GM12865 (cell line): ENCODE measurements at regions not wholly inside any gene's neighbourhood (a gene's known extent, or its start where the extent isn't known, plus 50 kb on each side); places are given as distances from the start of the nearest gene placed in this dataset.

Experiments used
- DNase-seq: peaks from one replicate; pipeline ENCODE4 v3.0.0; 2010; ENCODE audit warnings: low read depth
- H3K4me3 ChIP-seq: 2 replicates; pipeline ENCODE4 v1.5.1; 2011; ENCODE audit warnings: mild to moderate bottlenecking, low read depth, low read length, control low read depth
- TF ChIP-seq, protein P1 (sequence below): IDR thresholded peaks from 2 replicates; pipeline ENCODE4 v1.5.1; 2011; ENCODE audit warnings: low read length, control low read depth, low read depth, inconsistent platforms; ENCODE audit not compliant: insufficient read depth; ENCODE audit errors: missing control alignments

GRCh38 chr6:40817369-40817768 is 221.7 kb downstream of the UNC5CL start:
- DNase-seq, result no peak
- TF ChIP-seq, protein P1, sequence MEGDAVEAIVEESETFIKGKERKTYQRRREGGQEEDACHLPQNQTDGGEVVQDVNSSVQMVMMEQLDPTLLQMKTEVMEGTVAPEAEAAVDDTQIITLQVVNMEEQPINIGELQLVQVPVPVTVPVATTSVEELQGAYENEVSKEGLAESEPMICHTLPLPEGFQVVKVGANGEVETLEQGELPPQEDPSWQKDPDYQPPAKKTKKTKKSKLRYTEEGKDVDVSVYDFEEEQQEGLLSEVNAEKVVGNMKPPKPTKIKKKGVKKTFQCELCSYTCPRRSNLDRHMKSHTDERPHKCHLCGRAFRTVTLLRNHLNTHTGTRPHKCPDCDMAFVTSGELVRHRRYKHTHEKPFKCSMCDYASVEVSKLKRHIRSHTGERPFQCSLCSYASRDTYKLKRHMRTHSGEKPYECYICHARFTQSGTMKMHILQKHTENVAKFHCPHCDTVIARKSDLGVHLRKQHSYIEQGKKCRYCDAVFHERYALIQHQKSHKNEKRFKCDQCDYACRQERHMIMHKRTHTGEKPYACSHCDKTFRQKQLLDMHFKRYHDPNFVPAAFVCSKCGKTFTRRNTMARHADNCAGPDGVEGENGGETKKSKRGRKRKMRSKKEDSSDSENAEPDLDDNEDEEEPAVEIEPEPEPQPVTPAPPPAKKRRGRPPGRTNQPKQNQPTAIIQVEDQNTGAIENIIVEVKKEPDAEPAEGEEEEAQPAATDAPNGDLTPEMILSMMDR, result no peak
- no peak overlapping the region for H3K4me3 ChIP-seq

DNA sequence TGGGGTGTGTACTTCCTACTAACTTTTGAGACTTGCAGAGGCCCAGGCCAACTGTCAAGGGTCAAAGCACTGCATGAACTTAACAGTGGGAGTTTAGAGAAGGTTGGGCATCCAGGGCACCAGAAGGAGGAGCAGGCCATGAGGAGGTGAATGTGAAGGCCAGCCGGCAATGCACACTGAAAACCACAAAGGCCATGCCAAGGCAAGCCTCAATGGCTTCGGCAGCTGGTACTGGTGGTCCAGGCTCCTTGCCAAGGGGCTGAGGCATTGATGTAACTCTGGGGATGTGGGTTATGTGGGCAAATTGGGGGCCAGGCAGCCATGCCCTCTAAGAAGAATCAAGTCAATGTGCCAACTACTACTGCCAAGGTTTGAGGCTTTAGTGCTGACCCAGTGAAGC is 222.4 kb downstream of the UNC5CL start:
- no peak overlapping the region for H3K4me3 ChIP-seq
- TF ChIP-seq, protein P1, result no peak
- no peak for DNase-seq

DNA sequence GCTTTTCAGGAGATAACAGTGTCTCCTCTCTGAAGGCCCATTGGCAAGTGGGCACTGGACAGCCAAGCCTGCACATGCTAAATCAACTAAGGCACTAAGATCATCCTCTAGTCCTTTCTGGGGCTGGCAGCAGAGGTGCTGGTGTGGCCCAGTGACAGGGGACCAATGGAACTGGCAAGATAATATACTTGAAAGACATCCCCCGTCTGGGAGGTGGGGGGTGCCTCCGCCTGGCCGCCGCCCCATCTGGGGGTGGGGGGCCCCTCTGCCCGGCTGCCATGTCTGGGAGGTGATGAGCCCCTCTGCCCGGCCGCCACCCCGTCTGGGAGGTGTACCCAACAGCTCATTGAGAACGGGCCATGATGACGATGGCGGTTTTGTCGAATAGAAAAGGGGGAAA is 223.3 kb downstream of the UNC5CL start:
- TF ChIP-seq, protein P1, result no peak
- H3K4me3 ChIP-seq, result no peak overlapping the region
- no peak for DNase-seq

GRCh38 chr6:40810171-40810570 is 223.0 kb upstream of the LRFN2 start:
- DNase-seq, result no peak
- TF ChIP-seq, protein P1, result no peak
- no peak overlapping the region for H3K4me3 ChIP-seq

GRCh38 chr6:40809627-40810026 is 222.5 kb upstream of the LRFN2 start:
- DNase-seq, result no peak
- TF ChIP-seq, protein P1, result no peak
- H3K4me3 ChIP-seq, result no peak overlapping the region

- no peak for DNase-seq
Observed at GRCh38 chr6:40807484-40807883, 220.3 kb upstream of the LRFN2 start.

More at GRCh38 chr6:40807484-40807883, 220.3 kb upstream of the LRFN2 start:
- no peak overlapping the region for H3K4me3 ChIP-seq
- TF ChIP-seq, protein P1, result no peak
